Globus pallidus (tissue), 1 donor: ENCODE measurements at regions not wholly inside any gene's neighbourhood (a gene's known extent, or its start where the extent isn't known, plus 50 kb on each side); places are given as distances from the start of the nearest gene placed in this dataset.
"Not testable (repeated sequence)": the region's sequence is repeated elsewhere in the genome, so short reads cannot be mapped to it uniquely, and the experiment has no call there.

Experiments
- DNase-seq: peaks from one replicate; pipeline ENCODE4 v3.0.0-alpha.2; 2015; ENCODE audit warnings: low spot score

- DNase-seq, result peak; percentile 75
Measured at GRCh38 chr5:88092958-88093605, 175.6 kb downstream of the TMEM161B start.

- DNase-seq, result peak; percentile 16
Measured at GRCh38 chr5:88092358-88092757, 176.3 kb downstream of the TMEM161B start.

GRCh38 chr5:88090506-88090905, 178.1 kb downstream of the TMEM161B start:
- DNase-seq, result peak; percentile 26

- DNase-seq, result peak; percentile 26
Measured at GRCh38 chr5:88089719-88090390, 178.8 kb downstream of the TMEM161B start.

GRCh38 chr5:88085462-88085861, 183.2 kb downstream of the TMEM161B start:
- DNase-seq, result peak; percentile 46

- no peak for DNase-seq
Measured at GRCh38 chr5:88081877-88082276, 186.8 kb downstream of the TMEM161B start.

- DNase-seq, result no peak
Measured at GRCh38 chr5:88063813-88064212, 204.8 kb downstream of the TMEM161B start.

GRCh38 chr5:88060194-88060593, 208.5 kb downstream of the TMEM161B start:
- no peak for DNase-seq

- no peak for DNase-seq
Measured at GRCh38 chr5:88058625-88059024, 210.0 kb downstream of the TMEM161B start.

- not testable (repeated sequence) for DNase-seq
Measured at GRCh38 chr5:88052468-88052867, 216.2 kb downstream of the TMEM161B start.

GRCh38 chr5:88051148-88051547, 217.5 kb downstream of the TMEM161B start:
- DNase-seq, result no peak

- DNase-seq, result peak; percentile 9
Measured at GRCh38 chr5:88049737-88050136, 218.9 kb downstream of the TMEM161B start.

GRCh38 chr5:88049156-88049555, 219.5 kb downstream of the TMEM161B start:
- DNase-seq, result peak; percentile 65

- peak; percentile 86 for DNase-seq
Measured at GRCh38 chr5:88045931-88046461, 222.6 kb downstream of the TMEM161B start.

- peak; percentile 68 for DNase-seq
Measured at GRCh38 chr5:88045165-88045564, 223.5 kb downstream of the TMEM161B start.

GRCh38 chr5:88034520-88034919, 234.1 kb downstream of the TMEM161B start:
- DNase-seq, result no peak

GRCh38 chr5:88033191-88033590, 235.5 kb downstream of the TMEM161B start:
- DNase-seq, result no peak

- DNase-seq, result no peak
Measured at GRCh38 chr5:88029011-88029410, 239.6 kb downstream of the TMEM161B start.

GRCh38 chr5:88021141-88021540, 247.5 kb downstream of the TMEM161B start:
- DNase-seq, result no peak

GRCh38 chr5:88014984-88015383, 253.7 kb downstream of the TMEM161B start:
- DNase-seq, result not testable (repeated sequence)

GRCh38 chr5:88000877-88001276, 267.8 kb downstream of the TMEM161B start:
- DNase-seq, result no peak

- DNase-seq, result no peak
Measured at GRCh38 chr5:87997662-87998061, 271.0 kb downstream of the TMEM161B start.

- no peak for DNase-seq
Measured at GRCh38 chr5:87966213-87966612, 302.4 kb downstream of the TMEM161B start.
